HEK293T (cell line): ENCODE measurements at regions not wholly inside any gene's neighbourhood (a gene's known extent, or its start where the extent isn't known, plus 50 kb on each side); places are given as distances from the start of the nearest gene placed in this dataset.

ENCODE experiments used
- CTCF ChIA-PET: fragments of 350-600 bp; formaldehyde crosslinking; extraction: SDS; loops from one replicate; lab custom pipeline; 2021; ENCODE audit warnings: antibody characterized with exemption, inconsistent platforms; lab: Yijun Ruan, JAX
- POLR2A ChIA-PET: fragments of 350-600 bp; formaldehyde crosslinking; extraction: SDS; loops from one replicate; lab custom pipeline; 2020; ENCODE audit warnings: antibody characterized with exemption, inconsistent platforms; lab: Yijun Ruan, JAX
- DNase-seq: peaks from one replicate; pipeline ENCODE4 v3.0.0; 2012; ENCODE audit warnings: mixed read lengths; ENCODE audit errors: extremely low spot score
- ARNT ChIP-seq: fragments of 450-650 bp; IDR thresholded peaks from 2 replicates; pipeline ENCODE4 v1.6.1; 2017; ENCODE audit warnings: mild to moderate bottlenecking
- BHLHE40 ChIP-seq: fragments of 450-650 bp; IDR thresholded peaks from 2 replicates; pipeline ENCODE4 v1.6.1; 2016; ENCODE audit warnings: mild to moderate bottlenecking, moderate library complexity, borderline replicate concordance
- CTBP1 ChIP-seq: fragments of 450-650 bp; IDR thresholded peaks from 2 replicates; pipeline ENCODE4 v1.6.1; 2016; ENCODE audit warnings: borderline replicate concordance
- ELF4 ChIP-seq: fragments of 450-650 bp; IDR thresholded peaks from 2 replicates; pipeline ENCODE4 v1.6.1; 2017; ENCODE audit warnings: antibody characterized with exemption
- FOXA1 ChIP-seq: fragments of 450-650 bp; IDR thresholded peaks from 2 replicates; pipeline ENCODE4 v1.6.1; 2016; ENCODE audit warnings: mild to moderate bottlenecking
- FOXK2 ChIP-seq: fragments of 450-650 bp; IDR thresholded peaks from 2 replicates; pipeline ENCODE4 v1.6.1; 2016; ENCODE audit warnings: mild to moderate bottlenecking
- FOXM1 ChIP-seq: fragments of 450-650 bp; IDR thresholded peaks from 2 replicates; pipeline ENCODE4 v1.6.1; 2017; ENCODE audit warnings: mild to moderate bottlenecking, borderline replicate concordance
- HDGF ChIP-seq: fragments of 450-650 bp; IDR thresholded peaks from 2 replicates; pipeline ENCODE4 v1.6.1; 2017; ENCODE audit warnings: antibody characterized with exemption, borderline replicate concordance
- L3MBTL2 ChIP-seq: fragments of 450-650 bp; conservative IDR thresholded peaks from 2 replicates; pipeline ENCODE4 v1.6.1; 2016; ENCODE audit warnings: mild to moderate bottlenecking
- LEF1 ChIP-seq: fragments of 450-650 bp; IDR thresholded peaks from 2 replicates; pipeline ENCODE4 v1.6.1; 2017; ENCODE audit warnings: mild to moderate bottlenecking, borderline replicate concordance
- NFRKB ChIP-seq: fragments of 450-650 bp; IDR thresholded peaks from 2 replicates; pipeline ENCODE4 v1.6.1; 2016; ENCODE audit warnings: mild to moderate bottlenecking, moderate library complexity
- PKNOX1 ChIP-seq: fragments of 450-650 bp; IDR thresholded peaks from 2 replicates; pipeline ENCODE4 v1.6.1; 2016
- SP1 ChIP-seq: fragments of 450-650 bp; IDR thresholded peaks from 2 replicates; pipeline ENCODE4 v1.6.1; 2017
- SUZ12 ChIP-seq: fragments of 450-650 bp; IDR thresholded peaks from 2 replicates; pipeline ENCODE4 v1.6.1; 2016; ENCODE audit warnings: mild to moderate bottlenecking
- TARDBP ChIP-seq: fragments of 450-650 bp; IDR thresholded peaks from 2 replicates; pipeline ENCODE4 v1.6.1; 2016
- ZNF384 ChIP-seq: fragments of 450-650 bp; IDR thresholded peaks from 2 replicates; pipeline ENCODE4 v1.6.1; 2016

DNA sequence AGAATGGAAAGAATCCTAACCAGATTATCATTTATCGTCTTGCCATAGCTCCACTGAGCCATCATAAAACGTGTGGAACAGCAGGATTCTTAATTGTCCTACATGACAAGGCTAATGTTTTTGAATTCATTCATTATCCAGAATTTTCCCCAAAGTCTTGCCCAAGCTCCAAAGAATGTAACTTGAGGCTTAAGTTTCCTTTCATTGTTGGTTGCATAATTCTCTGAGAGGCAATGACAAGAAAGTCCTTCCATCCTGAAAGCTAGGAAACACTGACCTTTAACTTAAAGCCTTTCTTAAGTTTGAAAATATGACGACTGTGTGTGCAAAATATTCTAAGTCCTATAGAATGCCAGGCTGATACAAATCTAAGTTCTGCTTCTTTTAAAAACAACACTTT is 546.1 kb downstream of the SUCLA2 start:
- POLR2A ChIA-PET, result no interaction called here
- CTCF ChIA-PET, result no interaction called here
- no peak for DNase-seq
- TF ChIP-seq LEF1 (no peak), SUZ12 (no peak), SP1 (no peak), NFRKB (no peak), TARDBP (no peak), BHLHE40 (no peak), PKNOX1 (no peak), HDGF (no peak), FOXA1 (no peak), FOXM1 (no peak), CTBP1 (no peak), ELF4 (no peak), L3MBTL2 (no peak)

DNA sequence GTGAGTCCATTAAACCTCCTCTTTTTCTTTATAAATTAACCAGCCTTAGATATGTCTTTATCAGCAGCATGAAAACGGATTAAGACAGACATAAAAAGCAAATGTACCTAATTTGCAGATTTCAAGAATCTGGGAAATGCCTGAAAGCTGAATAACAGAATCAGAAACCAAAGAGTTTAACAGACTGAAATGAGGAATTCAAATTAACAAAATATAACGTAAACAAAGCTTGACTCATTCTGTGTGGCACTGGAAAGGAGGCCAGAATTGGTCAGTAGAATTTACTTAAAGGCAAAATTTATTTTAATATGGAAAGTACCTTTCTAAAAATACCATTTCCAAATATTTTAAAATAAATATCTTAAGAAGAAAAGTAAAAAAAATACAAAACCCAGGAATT is 540.6 kb upstream of the HTR2A start:
- ChIA-PET CTCF (no interaction called here), POLR2A (no interaction called here)
- no peak for DNase-seq
- TF ChIP-seq CTBP1 (no peak), HDGF (no peak), FOXA1 (no peak), ZNF384 (no peak), SUZ12 (no peak), LEF1 (no peak), ELF4 (no peak), BHLHE40 (no peak), PKNOX1 (no peak), NFRKB (no peak), FOXM1 (no peak), SP1 (no peak), ARNT (no peak), TARDBP (no peak)

DNA sequence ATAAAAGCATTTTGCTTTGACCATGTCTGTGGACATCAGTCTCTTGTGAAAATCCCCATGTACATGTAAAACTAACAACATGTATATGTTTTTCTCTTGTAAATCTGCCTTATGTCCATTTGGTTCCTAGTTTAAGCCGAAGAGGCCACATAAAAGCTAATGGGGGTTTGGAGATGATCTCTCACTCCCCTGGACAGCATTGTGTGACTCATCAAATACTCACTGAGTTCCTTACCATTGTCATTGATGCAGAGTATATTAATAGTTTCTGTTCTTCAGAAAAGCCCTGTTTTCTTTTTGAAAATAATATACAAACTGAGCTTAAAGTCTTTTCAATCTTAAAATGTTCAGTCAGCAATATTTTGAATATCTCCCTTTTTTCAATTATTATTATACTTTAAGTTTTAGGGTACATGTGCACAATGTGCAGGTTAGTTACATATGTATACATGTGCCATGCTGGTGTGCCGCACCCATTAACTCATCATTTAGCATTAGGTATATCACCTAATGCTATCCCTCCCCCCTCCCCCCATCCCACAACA is 536.7 kb upstream of the HTR2A start:
- CTCF ChIA-PET, result no interaction called here
- DNase-seq, result no peak
- POLR2A ChIA-PET, result no interaction called here
- TF ChIP-seq NFRKB (no peak), FOXA1 (no peak), SUZ12 (no peak), LEF1 (no peak), HDGF (no peak), ARNT (no peak), CTBP1 (no peak), FOXK2 (no peak), SP1 (no peak), PKNOX1 (no peak), TARDBP (no peak), BHLHE40 (no peak), FOXM1 (no peak), ELF4 (no peak), L3MBTL2 (no peak), ZNF384 (no peak)

- CTCF ChIA-PET, result no interaction called here
- TF ChIP-seq LEF1 (no peak), NFRKB (no peak), HDGF (no peak), PKNOX1 (no peak), ZNF384 (no peak), ELF4 (no peak), BHLHE40 (no peak), FOXM1 (no peak), FOXA1 (no peak), SUZ12 (no peak), SP1 (no peak), ARNT (no peak), FOXK2 (no peak), CTBP1 (no peak), TARDBP (no peak), L3MBTL2 (no peak)
- DNase-seq, result no peak
- POLR2A ChIA-PET, result no interaction called here
Observed at GRCh38 chr13:47426126-47426849, 529.4 kb upstream of the HTR2A start.

GRCh38 chr13:47421525-47421924 is 524.7 kb upstream of the HTR2A start:
- CTCF ChIA-PET, result interaction anchor here (0.6 kb wide), 1 partner anchor 69 kb away, joined by 3 read pairs; no protein-coding TSS in a partner anchor
- POLR2A ChIA-PET, result no interaction called here
- TF ChIP-seq FOXM1, result no peak
- no peak for TF ChIP-seq FOXA1
- TF ChIP-seq TARDBP, result no peak
- no peak for DNase-seq
